CD14-positive monocyte (primary cell): ENCODE measurements at regions not wholly inside any gene's neighbourhood (a gene's known extent, or its start where the extent isn't known, plus 50 kb on each side); places are given as distances from the start of the nearest gene placed in this dataset.

Experiments used
- DNase-seq, 3 donors: peaks; one replicate each; pipeline ENCODE4 v3.0.0-alpha.2; 2011 to 2022
- H2AFZ ChIP-seq: 2 replicates; pipeline ENCODE4 v1.6.0; 2012; ENCODE audit warnings: mild to moderate bottlenecking, low read depth, low read length, inconsistent platforms; ENCODE audit not compliant: insufficient read depth, poor library complexity, severe bottlenecking
- H3K27ac ChIP-seq, 2 donors: 1 replicate in 1 of 2; 2 replicates in 1 of 2; pipeline ENCODE4 v1.5.1; 2012 to 2013; ENCODE audit warnings: low read length in 2 of 2, control low read depth in 1 of 2, inconsistent platforms in 1 of 2, low read depth in 1 of 2, mild to moderate bottlenecking in 1 of 2
- H3K27me3 ChIP-seq, 2 donors: one replicate each; pipeline versions ENCODE4 v1.6.0 to v1.6.1; 2011 to 2013; ENCODE audit warnings: low read length in 2 of 2; ENCODE audit not compliant: control insufficient read depth in 2 of 2, insufficient read depth in 2 of 2
- H3K36me3 ChIP-seq, 2 donors: replicated peaks in 1 of 2; 1 replicate in 1 of 2; 2 replicates in 1 of 2; pipeline versions ENCODE4 v1.5.1 to v1.6.1; 2012 to 2013; ENCODE audit warnings: low read length in 2 of 2, control low read depth in 1 of 2, inconsistent platforms in 1 of 2, mild to moderate bottlenecking in 1 of 2; ENCODE audit not compliant: insufficient read depth in 2 of 2, control insufficient read depth in 1 of 2
- H3K4me1 ChIP-seq, 2 donors: 1 replicate in 1 of 2; 2 replicates in 1 of 2; pipeline versions ENCODE4 v1.5.1 to v1.6.1; 2012 to 2013; ENCODE audit warnings: low read length in 2 of 2, control low read depth in 1 of 2, inconsistent platforms in 1 of 2, mild to moderate bottlenecking in 1 of 2, moderate library complexity in 1 of 2; ENCODE audit not compliant: insufficient read depth in 2 of 2, control insufficient read depth in 1 of 2
- H3K4me2 ChIP-seq: replicated peaks from 2 replicates; pipeline ENCODE3; 2012; ENCODE audit warnings: low read length, moderate library complexity, mild to moderate bottlenecking; ENCODE audit not compliant: poor library complexity, severe bottlenecking; ENCODE audit errors: extremely low read depth
- H3K4me3 ChIP-seq, 3 experiments: fragments of 200-600 bp in 1 of 3; sonication (generic) in 1 of 3; replicated peaks in 1 of 3; 1 replicate in 2 of 3; 2 replicates in 1 of 3; pipeline ENCODE4 v1.5.1; 2011 to 2013; ENCODE audit warnings: low read length in 3 of 3, mild to moderate bottlenecking in 3 of 3, control low read depth in 2 of 3, low read depth in 2 of 3, inconsistent platforms in 1 of 3, moderate library complexity in 1 of 3
- H3K79me2 ChIP-seq: 2 replicates; pipeline ENCODE4 v1.6.0; 2012; ENCODE audit warnings: mild to moderate bottlenecking, control low read depth, inconsistent platforms, low read length, moderate library complexity; ENCODE audit not compliant: insufficient read depth
- H3K9ac ChIP-seq: 2 replicates; pipeline ENCODE4 v1.6.0; 2017; ENCODE audit warnings: low read length, mild to moderate bottlenecking; ENCODE audit not compliant: insufficient read depth, poor library complexity, severe bottlenecking
- H3K9me3 ChIP-seq, 2 donors: replicated peaks in 1 of 2; 1 replicate in 1 of 2; 2 replicates in 1 of 2; pipeline versions ENCODE4 v1.5.1 to v1.6.1; 2012 to 2013; ENCODE audit warnings: low read length in 2 of 2, control low read depth in 1 of 2; ENCODE audit not compliant: control insufficient read depth in 1 of 2, insufficient read depth in 1 of 2
- H4K20me1 ChIP-seq: 2 replicates; pipeline ENCODE4 v1.6.0; 2012; ENCODE audit warnings: mild to moderate bottlenecking, low read length, control low read depth, moderate library complexity; ENCODE audit not compliant: insufficient read depth
- H3K27ac Mint-ChIP-seq, 7 donors: one replicate each; pipeline ENCODE4 v1.8.0; 2020; ENCODE audit warnings: mild to moderate bottlenecking in 7 of 7, mixed read lengths in 7 of 7, moderate library complexity in 6 of 7, inconsistent platforms in 2 of 7
- H3K27me3 Mint-ChIP-seq, 3 donors: one replicate each; pipeline ENCODE4 v1.8.0; 2021 to 2022; ENCODE audit warnings: low read depth in 3 of 3, mild to moderate bottlenecking in 3 of 3, mixed read lengths in 3 of 3, moderate library complexity in 3 of 3, inconsistent platforms in 1 of 3
- H3K36me3 Mint-ChIP-seq, 2 donors: one replicate each; pipeline ENCODE4 v1.8.0; 2020; ENCODE audit warnings: mixed read lengths in 2 of 2, inconsistent platforms in 1 of 2, mild to moderate bottlenecking in 1 of 2
- H3K4me1 Mint-ChIP-seq: one replicate; pipeline ENCODE4 v1.8.0; 2020; ENCODE audit warnings: mild to moderate bottlenecking, mixed read lengths
- H3K4me3 Mint-ChIP-seq, 2 donors: one replicate each; pipeline ENCODE4 v1.8.0; 2020; ENCODE audit warnings: mild to moderate bottlenecking in 2 of 2, mixed read lengths in 2 of 2, moderate library complexity in 1 of 2
- H3K9me3 Mint-ChIP-seq, 7 donors: one replicate each; pipeline ENCODE4 v1.8.0; 2020 to 2022; ENCODE audit warnings: mixed read lengths in 7 of 7, mild to moderate bottlenecking in 6 of 7, moderate library complexity in 6 of 7, inconsistent platforms in 2 of 7
- WGBS: methylation state at CpG from one replicate; pipeline ENCODE4 v1.1.5; 2013; ENCODE audit warnings: missing lambda C conversion rate; ENCODE audit not compliant: insufficient coverage; 5-methylcytosine and 5-hydroxymethylcytosine counted together
- intact Hi-C, 2 donors: fragments of 100-400 bp; cut with micrococcal nuclease; formaldehyde crosslinking; loops; one replicate each; pipeline versions ENCODE4 v1.15.0 to v1.15.1; 2023
- TF ChIP-seq, protein P1 (sequence below): fragments of 200-600 bp; IDR thresholded peaks from one replicate; pipeline ENCODE4 v1.8.0; 2022; ENCODE audit warnings: antibody characterized with exemption, mild to moderate bottlenecking

DNA sequence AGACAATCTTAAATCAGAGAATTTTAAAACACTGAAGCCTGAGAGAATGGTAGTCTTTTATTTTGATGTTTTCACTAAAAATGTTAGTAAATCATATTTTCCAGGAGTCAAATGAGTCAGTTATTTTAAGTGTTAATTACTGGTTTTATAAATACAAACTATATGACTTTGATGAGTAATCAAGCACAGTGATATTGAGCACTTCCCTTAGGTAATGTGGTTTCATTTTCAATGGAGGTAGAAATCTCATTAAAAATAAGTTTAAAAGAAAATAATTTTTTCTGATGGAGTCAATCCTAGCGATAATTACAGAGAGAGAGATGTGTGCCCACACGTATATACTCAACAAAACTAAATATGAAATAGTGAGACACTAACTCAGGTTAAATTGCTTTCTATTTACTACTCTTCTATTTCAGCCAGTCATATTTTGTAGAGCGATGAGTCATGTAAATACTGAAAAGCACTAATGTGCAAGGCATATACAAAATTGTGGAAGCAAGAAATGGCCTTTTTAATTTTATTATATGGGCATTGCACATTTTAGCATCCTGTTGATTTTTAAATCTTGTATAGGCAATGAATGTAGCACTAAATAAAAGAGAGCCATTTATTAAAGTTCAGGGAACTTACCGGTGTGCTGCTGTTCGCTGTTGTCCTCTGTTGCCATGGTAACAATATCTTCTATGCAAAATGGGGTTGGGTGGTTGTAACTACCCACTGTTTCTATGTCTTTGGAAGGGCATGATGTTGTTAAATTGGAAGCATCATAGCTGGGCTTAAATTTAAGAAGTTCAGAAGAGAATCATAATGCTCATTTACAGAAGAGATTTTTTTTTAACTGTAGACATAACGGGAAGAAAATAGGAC lies 513.7 kb downstream of the TLL1 start:
- Histone ChIP-seq H3K4me1 (no peaks in the 10 kb centered on the region), H3K27ac (no peak overlapping the region), H3K9me3 (no peaks in the 10 kb centered on the region), H3K4me2 (no peak overlapping the region), H3K4me3 (no peak overlapping the region), H3K27me3 (no peaks in the 10 kb centered on the region), H2AFZ (no peak overlapping the region), H4K20me1 (no peaks in the 10 kb centered on the region), H3K79me2 (no peaks in the 10 kb centered on the region), H3K9ac (no peak overlapping the region), H3K36me3 (no peaks in the 10 kb centered on the region)
- H3K27me3 Mint-ChIP-seq = peaks cover 0 to 3% (median 2%) of the 10 kb centered on the region in 3 donors
- no peaks in the 10 kb centered on the region for H3K4me1 Mint-ChIP-seq
- TF ChIP-seq, protein P1, sequence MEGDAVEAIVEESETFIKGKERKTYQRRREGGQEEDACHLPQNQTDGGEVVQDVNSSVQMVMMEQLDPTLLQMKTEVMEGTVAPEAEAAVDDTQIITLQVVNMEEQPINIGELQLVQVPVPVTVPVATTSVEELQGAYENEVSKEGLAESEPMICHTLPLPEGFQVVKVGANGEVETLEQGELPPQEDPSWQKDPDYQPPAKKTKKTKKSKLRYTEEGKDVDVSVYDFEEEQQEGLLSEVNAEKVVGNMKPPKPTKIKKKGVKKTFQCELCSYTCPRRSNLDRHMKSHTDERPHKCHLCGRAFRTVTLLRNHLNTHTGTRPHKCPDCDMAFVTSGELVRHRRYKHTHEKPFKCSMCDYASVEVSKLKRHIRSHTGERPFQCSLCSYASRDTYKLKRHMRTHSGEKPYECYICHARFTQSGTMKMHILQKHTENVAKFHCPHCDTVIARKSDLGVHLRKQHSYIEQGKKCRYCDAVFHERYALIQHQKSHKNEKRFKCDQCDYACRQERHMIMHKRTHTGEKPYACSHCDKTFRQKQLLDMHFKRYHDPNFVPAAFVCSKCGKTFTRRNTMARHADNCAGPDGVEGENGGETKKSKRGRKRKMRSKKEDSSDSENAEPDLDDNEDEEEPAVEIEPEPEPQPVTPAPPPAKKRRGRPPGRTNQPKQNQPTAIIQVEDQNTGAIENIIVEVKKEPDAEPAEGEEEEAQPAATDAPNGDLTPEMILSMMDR = no peak
- H3K9me3 Mint-ChIP-seq = peaks cover 0 to 2% (median 0%) of the 10 kb centered on the region in 7 donors
- H3K4me3 Mint-ChIP-seq = no peak overlapping the region
- intact Hi-C loops = no loop called here
- no peaks in the 10 kb centered on the region for H3K36me3 Mint-ChIP-seq
- no peak overlapping the region for H3K27ac Mint-ChIP-seq
- no peak for DNase-seq
- WGBS = no CpG with 5 or more reads among the region's 6 CpGs

DNA sequence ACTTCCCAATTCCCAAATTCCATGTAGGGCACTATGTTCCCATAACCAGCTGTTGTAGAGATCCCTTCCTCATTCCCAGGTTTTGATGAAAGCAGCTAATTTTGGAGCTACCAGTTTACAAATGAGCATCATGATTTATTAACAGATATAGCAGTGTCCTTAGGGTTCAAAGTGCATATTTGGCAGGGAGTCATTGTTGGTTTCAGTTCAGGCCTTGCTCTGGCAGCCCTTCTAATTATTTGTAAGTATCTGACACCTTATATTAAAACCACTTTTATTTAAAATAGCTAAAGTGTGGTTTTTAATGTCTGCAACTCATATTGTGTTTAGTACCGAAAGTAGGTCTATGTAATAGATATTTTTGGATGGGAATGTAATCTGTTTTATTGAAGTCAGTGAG lies 518.5 kb downstream of the TLL1 start:
- H3K9ac ChIP-seq = no peak overlapping the region
- no peak overlapping the region for H3K4me3 Mint-ChIP-seq
- no peaks in the 10 kb centered on the region for H3K4me1 ChIP-seq
- H3K36me3 Mint-ChIP-seq = no peaks in the 10 kb centered on the region
- no peak overlapping the region for H3K4me2 ChIP-seq
- no peaks in the 10 kb centered on the region for H3K36me3 ChIP-seq
- TF ChIP-seq, protein P1 = no peak
- no peak overlapping the region for H2AFZ ChIP-seq
- peaks cover 0 to 2% (median 0%) of the 10 kb centered on the region in 7 donors for H3K9me3 Mint-ChIP-seq
- H3K9me3 ChIP-seq = no peaks in the 10 kb centered on the region
- no peaks in the 10 kb centered on the region for H4K20me1 ChIP-seq
- no peak overlapping the region for H3K27ac Mint-ChIP-seq
- peaks cover 0 to 2% (median 1%) of the 10 kb centered on the region in 3 donors for H3K27me3 Mint-ChIP-seq
- H3K27me3 ChIP-seq = no peaks in the 10 kb centered on the region
- H3K27ac ChIP-seq = no peak overlapping the region
- H3K79me2 ChIP-seq = no peaks in the 10 kb centered on the region
- intact Hi-C loops = no loop called here
- WGBS = no CpG with 5 or more reads among the region's 1 CpG
- H3K4me1 Mint-ChIP-seq = no peaks in the 10 kb centered on the region
- no peak for DNase-seq
- H3K4me3 ChIP-seq = no peak overlapping the region
